ENCODE measurements at regions not wholly inside any gene's neighbourhood (a gene's known extent, or its start where the extent isn't known, plus 50 kb on each side); places are given as distances from the start of the nearest gene placed in this dataset.

GRCh38 chr1:108082738-108083562 lies 117.2 kb downstream of the SLC25A24 start:
- DNase-seq = no peak

GRCh38 chr1:108082001-108082400 lies 117.0 kb upstream of the VAV3 start:
- DNase-seq = no peak

- no peak for DNase-seq
These were observed 115.5 kb upstream of the VAV3 start for GRCh38 chr1:108080448-108080847.

GRCh38 chr1:108079440-108080025 lies 114.6 kb upstream of the VAV3 start:
- DNase-seq = no peak

GRCh38 chr1:108077991-108078390 lies 113.0 kb upstream of the VAV3 start:
- no peak for DNase-seq

- DNase-seq = no peak
These were observed 110.1 kb upstream of the VAV3 start for GRCh38 chr1:108075055-108075454.

GRCh38 chr1:108072776-108073175 lies 107.8 kb upstream of the VAV3 start:
- no peak for DNase-seq

GRCh38 chr1:108072212-108072611 lies 107.2 kb upstream of the VAV3 start:
- no peak for DNase-seq

- no peak for DNase-seq
These were observed 106.6 kb upstream of the VAV3 start for GRCh38 chr1:108071601-108072000.

- no peak for DNase-seq
These were observed 105.7 kb upstream of the VAV3 start for GRCh38 chr1:108070662-108071061.

- DNase-seq = no peak
These were observed 103.0 kb upstream of the VAV3 start for GRCh38 chr1:108067884-108068540.

GRCh38 chr1:108066808-108067207 lies 101.8 kb upstream of the VAV3 start:
- DNase-seq = no peak

GRCh38 chr1:108064255-108064654 lies 99.3 kb upstream of the VAV3 start:
- no peak for DNase-seq

- DNase-seq = no peak
These were observed 98.7 kb upstream of the VAV3 start for GRCh38 chr1:108063703-108064102.

GRCh38 chr1:108059945-108060344 lies 95.0 kb upstream of the VAV3 start:
- DNase-seq = no peak

- no peak for DNase-seq
These were observed 92.6 kb upstream of the VAV3 start for GRCh38 chr1:108057541-108057940.

GRCh38 chr1:108056436-108056990 lies 91.5 kb upstream of the VAV3 start:
- DNase-seq = no peak

GRCh38 chr1:108055387-108055786 lies 90.4 kb upstream of the VAV3 start:
- no peak for DNase-seq

- no peak for DNase-seq
These were observed 89.4 kb upstream of the VAV3 start for GRCh38 chr1:108054396-108054795.

- no peak for DNase-seq
These were observed 88.5 kb upstream of the VAV3 start for GRCh38 chr1:108053270-108054013.

GRCh38 chr1:108051631-108052377 lies 86.8 kb upstream of the VAV3 start:
- DNase-seq = peak; percentile 74

- peak; percentile 55 for DNase-seq
These were observed 86.1 kb upstream of the VAV3 start for GRCh38 chr1:108050911-108051629.
